ENCODE measurements at regions not wholly inside any gene's neighbourhood (a gene's known extent, or its start where the extent isn't known, plus 50 kb on each side); places are given as distances from the start of the nearest gene placed in this dataset.
A peak's percentile ranks its signal among the peaks of the same experiment; 100 is the strongest.
"Not testable (repeated sequence)": the region's sequence is repeated elsewhere in the genome, so short reads cannot be mapped to it uniquely, and the experiment has no call there.

- BruUV-seq (replicated peaks) = no TSS peak
- TF ChIP-seq, protein P1, sequence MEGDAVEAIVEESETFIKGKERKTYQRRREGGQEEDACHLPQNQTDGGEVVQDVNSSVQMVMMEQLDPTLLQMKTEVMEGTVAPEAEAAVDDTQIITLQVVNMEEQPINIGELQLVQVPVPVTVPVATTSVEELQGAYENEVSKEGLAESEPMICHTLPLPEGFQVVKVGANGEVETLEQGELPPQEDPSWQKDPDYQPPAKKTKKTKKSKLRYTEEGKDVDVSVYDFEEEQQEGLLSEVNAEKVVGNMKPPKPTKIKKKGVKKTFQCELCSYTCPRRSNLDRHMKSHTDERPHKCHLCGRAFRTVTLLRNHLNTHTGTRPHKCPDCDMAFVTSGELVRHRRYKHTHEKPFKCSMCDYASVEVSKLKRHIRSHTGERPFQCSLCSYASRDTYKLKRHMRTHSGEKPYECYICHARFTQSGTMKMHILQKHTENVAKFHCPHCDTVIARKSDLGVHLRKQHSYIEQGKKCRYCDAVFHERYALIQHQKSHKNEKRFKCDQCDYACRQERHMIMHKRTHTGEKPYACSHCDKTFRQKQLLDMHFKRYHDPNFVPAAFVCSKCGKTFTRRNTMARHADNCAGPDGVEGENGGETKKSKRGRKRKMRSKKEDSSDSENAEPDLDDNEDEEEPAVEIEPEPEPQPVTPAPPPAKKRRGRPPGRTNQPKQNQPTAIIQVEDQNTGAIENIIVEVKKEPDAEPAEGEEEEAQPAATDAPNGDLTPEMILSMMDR (conservative IDR thresholded peaks at IDR 0.05) = no peak
- no peak for TF ChIP-seq EZH2 (IDR thresholded peaks at IDR 0.05; ENCODE audit: low read depth)
- Histone ChIP-seq H3K4me1 (replicated peaks; ENCODE audit: insufficient read depth) (peaks cover 36% of the 10 kb centered on the region), H3F3A (ENCODE audit: insufficient read depth, low read depth) (peaks cover 29% of the 10 kb centered on the region), H3K9me3 (ENCODE audit: insufficient read depth, low read depth) (0 out of 2 replicates have a peak, but pooled peaks cover 2% of the 10 kb centered on the region), H3K4me3 (no peak overlapping the region), H3K9me2 (ENCODE audit: insufficient read depth) (no peaks in the 10 kb centered on the region), H3K36me3 (ENCODE audit: low read depth) (no peaks in the 10 kb centered on the region), H3K4me2 (no peak overlapping the region), H4K20me1 (ENCODE audit: insufficient read depth) (no peaks in the 10 kb centered on the region), H3K27ac (no peak overlapping the region), H3K79me2 (ENCODE audit: low read depth) (no peaks in the 10 kb centered on the region), H2AFZ (no peak overlapping the region), H3K27me3 (ENCODE audit: insufficient read depth, low read depth) (no peaks in the 10 kb centered on the region)
- no peak for DNase-seq
- POLR2A ChIA-PET (ENCODE audit: unreplicated experiment) = no interaction called here
- intact Hi-C loops (cut with micrococcal nuclease; ENCODE audit: unreplicated experiment) = no loop called here
- CTCF ChIA-PET = interaction anchor here (0.6 kb wide), 1 partner anchor 16 kb away, joined by 4 read pairs; no protein-coding TSS in a partner anchor
Measured at GRCh38 chr3:32048487-32049182, 57.8 kb upstream of the GPD1L start.

DNA sequence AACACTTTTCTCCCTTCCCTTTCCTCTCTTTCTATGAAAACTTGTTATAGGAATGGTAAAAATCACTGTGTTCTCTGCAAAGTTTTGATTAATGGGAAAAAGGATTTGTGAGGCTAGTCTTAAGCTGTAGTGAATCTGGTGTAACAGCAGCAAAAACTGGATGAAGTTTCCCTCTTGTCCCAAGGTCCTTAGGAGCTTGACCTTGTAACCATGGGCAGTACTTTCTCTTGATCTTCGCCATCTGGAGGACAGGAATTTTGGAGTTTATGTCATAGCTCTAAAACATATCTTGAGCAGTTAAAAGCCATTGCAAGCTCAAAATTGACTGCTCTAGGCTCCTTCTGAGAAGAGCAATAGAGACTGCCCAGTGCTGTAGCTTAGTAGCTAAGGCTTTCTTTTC, 56.5 kb upstream of the GPD1L start:
- Histone ChIP-seq H3K27ac (no peak overlapping the region), H3K9me2 (ENCODE audit: insufficient read depth) (no peaks in the 10 kb centered on the region), H3K9me3 (ENCODE audit: insufficient read depth, low read depth) (no peaks in the 10 kb centered on the region), H3K4me3 (no peak overlapping the region), H2AFZ (no peak overlapping the region), H4K20me1 (ENCODE audit: insufficient read depth) (no peaks in the 10 kb centered on the region), H3K79me2 (ENCODE audit: low read depth) (no peaks in the 10 kb centered on the region), H3K4me1 (replicated peaks; ENCODE audit: insufficient read depth) (peaks cover 29% of the 10 kb centered on the region), H3K27me3 (ENCODE audit: insufficient read depth, low read depth) (no peaks in the 10 kb centered on the region), H3K4me2 (no peak overlapping the region), H3K36me3 (ENCODE audit: low read depth) (no peaks in the 10 kb centered on the region), H3F3A (ENCODE audit: insufficient read depth, low read depth) (peaks cover 22% of the 10 kb centered on the region)
- ChIA-PET POLR2A (ENCODE audit: unreplicated experiment) (interaction anchor here (0.6 kb wide), 1 partner anchor 265 kb away, joined by 5 read pairs; no protein-coding TSS in a partner anchor), CTCF (no interaction called here)
- no peak for TF ChIP-seq EZH2 (IDR thresholded peaks at IDR 0.05; ENCODE audit: low read depth)
- no peak for DNase-seq
- intact Hi-C loops (cut with micrococcal nuclease; ENCODE audit: unreplicated experiment) = no loop called here
- no TSS peak for BruUV-seq (replicated peaks)

DNA sequence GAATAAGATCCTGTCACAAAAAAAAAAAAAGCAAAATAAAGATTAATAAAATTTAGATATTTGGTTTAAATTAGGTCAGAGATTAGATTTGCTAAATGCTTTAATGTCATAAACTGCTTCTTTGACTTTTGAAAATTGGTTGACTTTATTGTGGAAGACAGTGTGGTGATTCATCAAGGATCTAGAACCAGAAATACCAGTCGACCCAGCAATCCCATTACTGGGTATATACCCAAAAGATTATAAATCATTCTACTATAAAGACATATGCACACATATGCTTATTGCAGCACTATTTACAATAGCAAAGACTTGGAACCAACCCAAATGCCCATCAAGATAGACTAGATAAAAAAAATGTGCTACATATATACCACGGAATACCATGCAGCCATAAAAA, 54.2 kb upstream of the GPD1L start:
- H3K9me2 ChIP-seq (ENCODE audit: insufficient read depth); H3K4me1 ChIP-seq (replicated peaks; ENCODE audit: insufficient read depth); H4K20me1 ChIP-seq (ENCODE audit: insufficient read depth); H3K27ac ChIP-seq; H3K79me2 ChIP-seq (ENCODE audit: low read depth); H3K9me3 ChIP-seq (ENCODE audit: insufficient read depth, low read depth); BruUV-seq (replicated peaks); H3K36me3 ChIP-seq (ENCODE audit: low read depth); H3F3A ChIP-seq (ENCODE audit: insufficient read depth, low read depth); H3K27me3 ChIP-seq (ENCODE audit: insufficient read depth, low read depth); intact Hi-C loops (cut with micrococcal nuclease; ENCODE audit: unreplicated experiment); CTCF ChIA-PET; H2AFZ ChIP-seq; H3K4me2 ChIP-seq; H3K4me3 ChIP-seq; POLR2A ChIA-PET (ENCODE audit: unreplicated experiment): not testable (repeated sequence)
- DNase-seq = peak; percentile 16 to 66

GRCh38 chr3:32052851-32053250, 53.6 kb upstream of the GPD1L start:
- H2AFZ ChIP-seq; H3K4me2 ChIP-seq; DNase-seq; H3K27me3 ChIP-seq (ENCODE audit: insufficient read depth, low read depth); H4K20me1 ChIP-seq (ENCODE audit: insufficient read depth); H3K4me3 ChIP-seq; BruUV-seq (replicated peaks); H3K79me2 ChIP-seq (ENCODE audit: low read depth); H3K9me3 ChIP-seq (ENCODE audit: insufficient read depth, low read depth); H3K36me3 ChIP-seq (ENCODE audit: low read depth); H3K9me2 ChIP-seq (ENCODE audit: insufficient read depth); H3F3A ChIP-seq (ENCODE audit: insufficient read depth, low read depth); H3K27ac ChIP-seq; H3K4me1 ChIP-seq (replicated peaks; ENCODE audit: insufficient read depth); POLR2A ChIA-PET (ENCODE audit: unreplicated experiment); CTCF ChIA-PET; intact Hi-C loops (cut with micrococcal nuclease; ENCODE audit: unreplicated experiment): not testable (repeated sequence)
